ENCODE measurements at regions not wholly inside any gene's neighbourhood (a gene's known extent, or its start where the extent isn't known, plus 50 kb on each side); places are given as distances from the start of the nearest gene placed in this dataset.

- DNase-seq (ENCODE audit: low read depth, low spot score) (no peak), FAIRE-seq (no peak)
- Histone ChIP-seq H3K36me3 (ENCODE audit: control insufficient read depth in 2 of 2, extremely low read depth in 1 of 2, insufficient read depth in 2 of 2, low read length in 2 of 2) (no peaks in the 10 kb centered on the region), H3K79me2 (ENCODE audit: control insufficient read depth, insufficient read depth, low read length) (no peaks in the 10 kb centered on the region), H3K4me1 (ENCODE audit: control insufficient read depth, extremely low read depth, insufficient read depth, low read length) (no peaks in the 10 kb centered on the region), H4K20me1 (replicated peaks; ENCODE audit: control insufficient read depth, extremely low read depth, insufficient read depth, low read length) (no peaks in the 10 kb centered on the region), H3K27me3 (ENCODE audit: control insufficient read depth in 2 of 2, insufficient read depth in 2 of 2, low read length in 2 of 2) (no peaks in the 10 kb centered on the region), H3K9me1 (replicated peaks; ENCODE audit: control insufficient read depth, extremely low read depth, insufficient read depth, low read length) (no peaks in the 10 kb centered on the region), H3K9me3 (replicated peaks; ENCODE audit: control insufficient read depth, insufficient read depth, low read length) (no peaks in the 10 kb centered on the region), H3K9ac (replicated peaks; ENCODE audit: extremely low read depth, insufficient read depth, low read length) (no peak overlapping the region), H3K4me2 (ENCODE audit: insufficient read depth, low read length) (no peak overlapping the region), H3K27ac (ENCODE audit: insufficient read depth, low read depth, low read length) (no peak overlapping the region), H2AFZ (ENCODE audit: low read depth, low read length) (no peak overlapping the region), H3K4me3 (replicated peaks in 1 of 3; ENCODE audit: insufficient read depth in 1 of 3, low read depth in 1 of 3, low read length in 3 of 3) (no peak overlapping the region)
- POLR2A ChIA-PET, result no interaction called here
- intact Hi-C loops (cut with micrococcal nuclease) (no loop called here), dilution Hi-C loops (cut with MboI; ENCODE audit: extremely low pct_ligation_motif_present, low sequenced_read_pairs) (no loop called here)
- TF ChIP-seq POLR2AphosphoS5 (IDR thresholded peaks at IDR 0.05; ENCODE audit: insufficient read depth, low read depth, low read length) (no peak), FOS (IDR thresholded peaks at IDR 0.05; ENCODE audit: borderline replicate concordance, insufficient read depth, low read length) (no peak), POLR2A (IDR thresholded peaks at IDR 0.05; ENCODE audit: low read depth, low read length) (no peak), MAX (IDR thresholded peaks at IDR 0.05; ENCODE audit: insufficient read depth, insufficient read length) (no peak), MYC (IDR thresholded peaks at IDR 0.05; ENCODE audit: low read depth, low read length) (no peak), JUN (IDR thresholded peaks at IDR 0.05; ENCODE audit: borderline replicate concordance, insufficient read depth, insufficient read length, low read depth) (no peak), CTCF (IDR thresholded peaks at IDR 0.05; ENCODE audit: extremely low read depth in 1 of 2, insufficient read depth in 1 of 2, low read depth in 1 of 2, low read length in 2 of 2) (no peak), GATA2 (IDR thresholded peaks at IDR 0.05; ENCODE audit: insufficient read depth, insufficient read length, low read depth, low read length) (no peak)
- no TSS peak for BruUV-seq (replicated peaks)
- CTCF ChIA-PET, result no interaction called here
Observed at GRCh38 chr12:18919871-18920511, 182.1 kb downstream of the CAPZA3 start.
